NCI-H1105 (cell line): ENCODE measurements at regions not wholly inside any gene's neighbourhood (a gene's known extent, or its start where the extent isn't known, plus 50 kb on each side); places are given as distances from the start of the nearest gene placed in this dataset.
A peak's percentile ranks its signal among the peaks of the same experiment; 100 is the strongest.

ENCODE experiments used
- DNase-seq: peaks from one replicate; lab custom pipeline; 2025; lab: John Stamatoyannopoulos, UW

- DNase-seq = no peak
Measured at GRCh38 chr6:8743170-8743745, 307.9 kb upstream of the SLC35B3 start.

- no peak for DNase-seq
Measured at GRCh38 chr6:8739454-8739853, 304.1 kb upstream of the SLC35B3 start.

GRCh38 chr6:8738951-8739350 lies 303.6 kb upstream of the SLC35B3 start:
- no peak for DNase-seq

- DNase-seq = no peak
Measured at GRCh38 chr6:8736156-8736895, 301.0 kb upstream of the SLC35B3 start.

GRCh38 chr6:8733879-8734278 lies 298.5 kb upstream of the SLC35B3 start:
- DNase-seq = no peak

- DNase-seq = no peak
Measured at GRCh38 chr6:8731874-8732273, 296.5 kb upstream of the SLC35B3 start.

GRCh38 chr6:8710668-8711431 lies 275.5 kb upstream of the SLC35B3 start:
- DNase-seq = no peak

GRCh38 chr6:8707956-8708772 lies 272.8 kb upstream of the SLC35B3 start:
- DNase-seq = peak; percentile 84

GRCh38 chr6:8707369-8707768 lies 272.0 kb upstream of the SLC35B3 start:
- DNase-seq = no peak

- DNase-seq = no peak
Measured at GRCh38 chr6:8705435-8706020, 270.2 kb upstream of the SLC35B3 start.

GRCh38 chr6:8703059-8703458 lies 267.7 kb upstream of the SLC35B3 start:
- no peak for DNase-seq

- DNase-seq = no peak
Measured at GRCh38 chr6:8688821-8689220, 253.5 kb upstream of the SLC35B3 start.

- DNase-seq = no peak
Measured at GRCh38 chr6:8686077-8686476, 250.7 kb upstream of the SLC35B3 start.

- DNase-seq = no peak
Measured at GRCh38 chr6:8683204-8683603, 247.9 kb upstream of the SLC35B3 start.

GRCh38 chr6:8679823-8680222 lies 244.5 kb upstream of the SLC35B3 start:
- DNase-seq = no peak

GRCh38 chr6:8678466-8678865 lies 243.1 kb upstream of the SLC35B3 start:
- no peak for DNase-seq

- no peak for DNase-seq
Measured at GRCh38 chr6:8674126-8674525, 238.8 kb upstream of the SLC35B3 start.

- no peak for DNase-seq
Measured at GRCh38 chr6:8672882-8673281, 237.5 kb upstream of the SLC35B3 start.

GRCh38 chr6:8670792-8671191 lies 235.4 kb upstream of the SLC35B3 start:
- no peak for DNase-seq

- no peak for DNase-seq
Measured at GRCh38 chr6:8664700-8665099, 229.4 kb upstream of the SLC35B3 start.

GRCh38 chr6:8664070-8664469 lies 228.7 kb upstream of the SLC35B3 start:
- DNase-seq = no peak
